GM20000 (cell line): ENCODE measurements at regions not wholly inside any gene's neighbourhood (a gene's known extent, or its start where the extent isn't known, plus 50 kb on each side); places are given as distances from the start of the nearest gene placed in this dataset.

Experiments
- DNase-seq: peaks from one replicate; pipeline ENCODE4 v3.0.0; 2012; ENCODE audit warnings: low spot score
- CTCF ChIP-seq: IDR thresholded peaks from 2 replicates; pipeline ENCODE4 v1.5.1; 2012; ENCODE audit warnings: mild to moderate bottlenecking, control low read depth; ENCODE audit errors: extremely low read depth, missing control alignments

DNA sequence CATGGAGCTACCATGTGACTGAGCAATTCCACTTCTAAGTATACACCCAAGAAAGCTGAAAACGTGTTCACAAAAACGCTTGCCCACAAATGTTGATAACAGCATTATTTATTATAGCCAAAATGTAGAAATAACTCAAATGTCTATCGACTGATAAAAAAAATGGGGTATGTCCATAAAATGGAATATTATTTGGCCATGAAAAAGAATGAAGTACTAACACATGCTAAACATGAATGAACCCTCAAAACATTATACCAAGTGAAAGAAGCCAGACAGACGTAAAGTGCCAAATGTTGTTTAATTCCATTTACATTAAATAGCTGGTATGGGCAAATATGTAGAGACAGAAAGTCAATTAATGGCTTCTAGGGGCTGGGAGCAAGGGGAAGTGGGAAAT lies 184.9 kb upstream of the IRX2 start:
- no peak for DNase-seq

GRCh38 chr5:2929779-2930178 lies 178.3 kb upstream of the IRX2 start:
- no peak for DNase-seq
- no peak for TF ChIP-seq CTCF

More for the DNA sequence above, 184.9 kb upstream of the IRX2 start:
- no peak for TF ChIP-seq CTCF

DNA sequence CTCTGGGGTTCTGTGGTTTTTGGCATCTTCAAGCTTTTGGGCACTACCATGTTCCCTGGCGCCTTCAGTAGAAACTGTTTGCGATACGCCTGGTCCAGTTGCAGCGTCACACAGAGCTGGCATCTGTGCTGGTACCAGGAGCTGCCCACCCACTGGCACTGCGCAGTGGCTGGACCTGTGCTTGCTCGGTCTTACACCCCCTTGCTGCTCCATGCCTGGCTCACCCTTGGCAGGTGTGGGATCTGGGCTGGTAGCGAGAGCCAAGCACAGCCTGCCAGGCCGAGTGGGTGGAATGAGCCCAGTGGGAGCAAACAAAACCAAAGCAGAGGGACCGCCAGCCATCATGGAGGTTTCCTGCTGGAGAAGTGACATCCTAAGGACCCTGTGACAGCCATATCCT lies 170.2 kb upstream of the IRX2 start:
- no peak for DNase-seq
- TF ChIP-seq CTCF: no peak

GRCh38 chr5:2921176-2921575 lies 169.7 kb upstream of the IRX2 start:
- TF ChIP-seq CTCF: no peak
- no peak for DNase-seq

GRCh38 chr5:2920312-2920711 lies 168.8 kb upstream of the IRX2 start:
- no peak for TF ChIP-seq CTCF
- DNase-seq: no peak

DNA sequence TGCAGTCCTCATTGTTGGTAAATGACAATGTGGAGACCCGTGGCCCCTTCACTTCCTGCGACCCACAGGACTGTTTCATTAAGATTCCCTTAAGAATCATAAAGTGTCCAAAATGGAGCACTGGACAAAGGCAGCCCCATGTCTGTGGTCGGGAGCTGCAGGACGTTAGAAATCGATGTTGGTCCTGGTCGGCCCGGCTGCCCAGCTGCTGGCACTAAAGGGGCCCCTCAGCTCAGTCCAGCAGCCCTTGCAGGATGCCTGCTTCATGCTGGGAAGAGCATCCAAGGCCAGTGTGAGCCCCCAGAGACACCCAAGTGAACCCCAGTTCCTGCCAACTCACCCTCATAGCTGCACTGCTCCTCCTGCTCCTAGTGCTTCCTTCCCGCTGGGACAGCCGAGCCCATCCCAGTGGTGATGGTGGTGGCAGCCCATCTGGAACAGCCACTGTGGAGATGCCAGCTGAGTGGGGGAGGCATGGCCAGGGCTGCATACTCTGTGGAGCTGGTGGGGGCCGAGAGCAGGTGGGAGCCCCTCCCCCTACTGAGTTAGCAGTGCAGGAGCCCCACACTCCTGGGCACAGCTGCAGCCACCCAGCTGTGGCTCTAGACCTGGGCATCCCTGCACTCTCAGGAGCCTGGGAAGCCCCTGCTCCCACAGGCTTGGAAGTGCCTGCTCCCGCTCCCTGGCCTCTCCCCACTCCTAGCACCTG lies 168.0 kb upstream of the IRX2 start:
- DNase-seq: no peak
- no peak for TF ChIP-seq CTCF

GRCh38 chr5:2917524-2917923 lies 166.0 kb upstream of the IRX2 start:
- no peak for DNase-seq
- no peak for TF ChIP-seq CTCF
